ENCODE measurements at regions not wholly inside any gene's neighbourhood (a gene's known extent, or its start where the extent isn't known, plus 50 kb on each side); places are given as distances from the start of the nearest gene placed in this dataset.

DNA sequence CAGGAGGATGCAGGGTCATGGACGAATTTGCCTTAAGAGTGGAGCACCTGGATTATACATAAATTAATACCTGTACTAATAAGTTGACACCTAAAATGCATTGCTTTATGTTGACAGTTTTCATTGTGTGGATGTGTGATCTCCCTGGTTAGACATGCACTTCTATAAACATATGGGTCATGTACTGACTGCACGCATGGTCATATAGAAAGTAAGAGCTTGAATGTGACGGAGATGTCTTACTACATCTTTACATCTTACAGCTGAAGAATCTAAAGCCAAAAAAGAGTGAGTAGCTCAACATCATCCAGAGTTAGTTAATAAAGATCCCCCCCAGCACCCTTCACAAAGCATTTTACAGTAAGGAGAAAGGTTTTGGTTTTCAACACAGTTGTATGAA is 408.4 kb upstream of the JARID2 start:
- in situ Hi-C loops (cut with HindIII; ENCODE audit: low pct_unique_long_range_greater_than_20kb, low sequenced_read_pairs) (no loop called here), intact Hi-C loops (cut with micrococcal nuclease; ENCODE audit: unreplicated experiment) (no loop called here)
- ChIA-PET POLR2A (no interaction called here), CTCF (no interaction called here)
- BruUV-seq (replicated peaks) = no TSS peak
- TF ChIP-seq REST (IDR thresholded peaks at IDR 0.05; ENCODE audit: insufficient read depth in 1 of 2, low read depth in 2 of 2, low read length in 1 of 2) = no peak
- no peak for TF ChIP-seq POLR2AphosphoS5 (IDR thresholded peaks at IDR 0.05; ENCODE audit: low read depth, low read length)
- TF ChIP-seq, protein P1, sequence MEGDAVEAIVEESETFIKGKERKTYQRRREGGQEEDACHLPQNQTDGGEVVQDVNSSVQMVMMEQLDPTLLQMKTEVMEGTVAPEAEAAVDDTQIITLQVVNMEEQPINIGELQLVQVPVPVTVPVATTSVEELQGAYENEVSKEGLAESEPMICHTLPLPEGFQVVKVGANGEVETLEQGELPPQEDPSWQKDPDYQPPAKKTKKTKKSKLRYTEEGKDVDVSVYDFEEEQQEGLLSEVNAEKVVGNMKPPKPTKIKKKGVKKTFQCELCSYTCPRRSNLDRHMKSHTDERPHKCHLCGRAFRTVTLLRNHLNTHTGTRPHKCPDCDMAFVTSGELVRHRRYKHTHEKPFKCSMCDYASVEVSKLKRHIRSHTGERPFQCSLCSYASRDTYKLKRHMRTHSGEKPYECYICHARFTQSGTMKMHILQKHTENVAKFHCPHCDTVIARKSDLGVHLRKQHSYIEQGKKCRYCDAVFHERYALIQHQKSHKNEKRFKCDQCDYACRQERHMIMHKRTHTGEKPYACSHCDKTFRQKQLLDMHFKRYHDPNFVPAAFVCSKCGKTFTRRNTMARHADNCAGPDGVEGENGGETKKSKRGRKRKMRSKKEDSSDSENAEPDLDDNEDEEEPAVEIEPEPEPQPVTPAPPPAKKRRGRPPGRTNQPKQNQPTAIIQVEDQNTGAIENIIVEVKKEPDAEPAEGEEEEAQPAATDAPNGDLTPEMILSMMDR (IDR thresholded peaks at IDR 0.05) = no peak
- TF ChIP-seq TCF7L2 (IDR thresholded peaks at IDR 0.05; ENCODE audit: low read depth, low read length) = no peak
- no peak for TF ChIP-seq SIN3A (IDR thresholded peaks at IDR 0.05; ENCODE audit: borderline replicate concordance, insufficient read depth, low read depth, low read length)
- ATAC-seq (no peak), DNase-seq (ENCODE audit: low read depth, low spot score) (no peak)
- Histone ChIP-seq H3K4me1 (ENCODE audit: control insufficient read depth, insufficient read depth, low read length) (no peaks in the 10 kb centered on the region), H3K9me3 (ENCODE audit: control insufficient read depth, insufficient read depth, low read depth, low read length) (no peaks in the 10 kb centered on the region), H3K27ac (ENCODE audit: low read length) (no peak overlapping the region), H3K27me3 (ENCODE audit: control insufficient read depth, insufficient read depth, low read length) (peaks cover 5% of the 10 kb centered on the region; the same call in 1 of the 2 replicates), H3K36me3 (ENCODE audit: control insufficient read depth, insufficient read depth, low read length) (no peaks in the 10 kb centered on the region), H3K4me3 (ENCODE audit: low read depth in 2 of 2, low read length in 2 of 2) (no peak overlapping the region)

DNA sequence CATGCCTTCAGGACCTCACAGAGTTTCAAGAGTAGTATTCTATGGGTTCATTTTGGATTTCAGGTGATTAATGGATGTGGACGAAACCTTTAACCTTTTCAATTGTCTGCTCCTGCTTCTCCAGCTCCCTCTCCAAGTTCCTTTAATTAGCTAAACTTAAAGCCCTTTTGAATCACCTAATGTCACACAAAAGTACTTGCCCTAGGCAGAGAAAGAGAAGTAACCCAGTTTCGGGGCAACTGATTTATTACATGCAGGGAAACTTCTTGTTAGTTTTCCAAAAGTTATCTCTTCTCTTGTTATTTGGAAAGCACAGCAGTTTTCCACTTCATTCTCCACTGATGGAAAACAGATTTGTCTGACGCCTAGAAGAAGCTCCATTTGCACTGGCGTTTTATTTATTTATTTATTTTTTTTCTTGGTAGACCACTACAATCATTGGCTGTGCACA is 407.7 kb upstream of the JARID2 start:
- H3K27me3 ChIP-seq (ENCODE audit: control insufficient read depth, insufficient read depth, low read length) = peaks cover 5% of the 10 kb centered on the region; the same call in 1 of the 2 replicates
- H3K4me3 ChIP-seq (ENCODE audit: low read depth in 2 of 2, low read length in 2 of 2) = no peak overlapping the region
- no peaks in the 10 kb centered on the region for H3K9me3 ChIP-seq (ENCODE audit: control insufficient read depth, insufficient read depth, low read depth, low read length)
- no peak overlapping the region for H3K27ac ChIP-seq (ENCODE audit: low read length)
- DNase-seq (ENCODE audit: low read depth, low spot score) (no peak), ATAC-seq (no peak)
- intact Hi-C loops (cut with micrococcal nuclease; ENCODE audit: unreplicated experiment) (no loop called here), in situ Hi-C loops (cut with HindIII; ENCODE audit: low pct_unique_long_range_greater_than_20kb, low sequenced_read_pairs) (no loop called here)
- no peaks in the 10 kb centered on the region for H3K4me1 ChIP-seq (ENCODE audit: control insufficient read depth, insufficient read depth, low read length)
- no peaks in the 10 kb centered on the region for H3K36me3 ChIP-seq (ENCODE audit: control insufficient read depth, insufficient read depth, low read length)
- TF ChIP-seq POLR2AphosphoS5 (IDR thresholded peaks at IDR 0.05; ENCODE audit: low read depth, low read length) (no peak), TCF7L2 (IDR thresholded peaks at IDR 0.05; ENCODE audit: low read depth, low read length) (no peak), REST (IDR thresholded peaks at IDR 0.05; ENCODE audit: insufficient read depth in 1 of 2, low read depth in 2 of 2, low read length in 1 of 2) (no peak), SIN3A (IDR thresholded peaks at IDR 0.05; ENCODE audit: borderline replicate concordance, insufficient read depth, low read depth, low read length) (no peak)
- TF ChIP-seq, protein P1 (IDR thresholded peaks at IDR 0.05) = no peak
- ChIA-PET CTCF (no interaction called here), POLR2A (no interaction called here)
- BruUV-seq (replicated peaks) = no TSS peak
